Upper lobe of left lung (tissue), 4 donors: ENCODE measurements at regions not wholly inside any gene's neighbourhood (a gene's known extent, or its start where the extent isn't known, plus 50 kb on each side); places are given as distances from the start of the nearest gene placed in this dataset.

ENCODE experiments used
- EP300 ChIP-seq, 4 donors: sonication (generic); formaldehyde crosslinking; IDR thresholded peaks; one replicate each; pipeline ENCODE4 v1.5.1; 2017; ENCODE audit warnings: antibody characterized with exemption in 4 of 4, control low read depth in 2 of 4
- POLR2AphosphoS5 ChIP-seq, 2 donors: sonication (generic); formaldehyde crosslinking; IDR thresholded peaks; one replicate each; pipeline ENCODE4 v1.5.1; 2017; ENCODE audit warnings: antibody characterized with exemption in 2 of 2
- TF ChIP-seq, protein P1 (sequence below), 6 experiments: fragments of 450-650 bp in 4 of 6; fragments of 200-600 bp in 2 of 6; sonication (generic) in 2 of 6; IDR thresholded peaks; one replicate each; pipeline ENCODE4 v1.5.1; 2016 to 2019; ENCODE audit warnings: antibody characterized with exemption in 6 of 6

DNA sequence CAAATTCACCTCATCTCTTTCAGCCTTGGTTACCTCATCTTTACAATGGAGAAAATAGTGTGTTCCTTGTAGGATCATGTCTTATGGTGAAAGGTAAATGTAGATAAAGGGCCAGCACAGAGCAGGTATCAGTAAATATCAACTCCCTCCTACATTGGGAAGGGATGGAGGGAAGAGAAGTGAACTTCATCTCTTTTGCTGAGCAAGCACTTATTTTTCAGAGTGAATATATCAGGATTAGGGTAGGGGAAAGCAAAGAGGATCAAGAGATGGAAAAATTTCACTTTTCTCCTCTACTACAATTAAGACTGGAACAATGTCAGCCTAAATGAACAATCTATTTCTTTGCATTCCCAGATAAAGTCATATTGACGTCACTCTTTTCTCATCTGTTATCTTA lies 193.8 kb upstream of the JUN start:
- TF ChIP-seq, protein P1, sequence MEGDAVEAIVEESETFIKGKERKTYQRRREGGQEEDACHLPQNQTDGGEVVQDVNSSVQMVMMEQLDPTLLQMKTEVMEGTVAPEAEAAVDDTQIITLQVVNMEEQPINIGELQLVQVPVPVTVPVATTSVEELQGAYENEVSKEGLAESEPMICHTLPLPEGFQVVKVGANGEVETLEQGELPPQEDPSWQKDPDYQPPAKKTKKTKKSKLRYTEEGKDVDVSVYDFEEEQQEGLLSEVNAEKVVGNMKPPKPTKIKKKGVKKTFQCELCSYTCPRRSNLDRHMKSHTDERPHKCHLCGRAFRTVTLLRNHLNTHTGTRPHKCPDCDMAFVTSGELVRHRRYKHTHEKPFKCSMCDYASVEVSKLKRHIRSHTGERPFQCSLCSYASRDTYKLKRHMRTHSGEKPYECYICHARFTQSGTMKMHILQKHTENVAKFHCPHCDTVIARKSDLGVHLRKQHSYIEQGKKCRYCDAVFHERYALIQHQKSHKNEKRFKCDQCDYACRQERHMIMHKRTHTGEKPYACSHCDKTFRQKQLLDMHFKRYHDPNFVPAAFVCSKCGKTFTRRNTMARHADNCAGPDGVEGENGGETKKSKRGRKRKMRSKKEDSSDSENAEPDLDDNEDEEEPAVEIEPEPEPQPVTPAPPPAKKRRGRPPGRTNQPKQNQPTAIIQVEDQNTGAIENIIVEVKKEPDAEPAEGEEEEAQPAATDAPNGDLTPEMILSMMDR (IDR thresholded peaks at IDR 0.05) = no peak
- no peak for TF ChIP-seq EP300 (IDR thresholded peaks at IDR 0.05)
- no peak for TF ChIP-seq POLR2AphosphoS5 (IDR thresholded peaks at IDR 0.05)
